ENCODE measurements at regions not wholly inside any gene's neighbourhood (a gene's known extent, or its start where the extent isn't known, plus 50 kb on each side); places are given as distances from the start of the nearest gene placed in this dataset.

GRCh38 chr6:145506565-145506964, 228.8 kb downstream of the EPM2A start:
- no peak for TF ChIP-seq CTCF (IDR thresholded peaks at IDR 0.05)
- no peak for TF ChIP-seq POLR2AphosphoS5 (IDR thresholded peaks at IDR 0.05)
- no peak for TF ChIP-seq POLR2A (IDR thresholded peaks at IDR 0.05)
